HCT116 (cell line): ENCODE measurements at regions not wholly inside any gene's neighbourhood (a gene's known extent, or its start where the extent isn't known, plus 50 kb on each side); places are given as distances from the start of the nearest gene placed in this dataset.

Experiments used
- CEBPB ChIP-seq: IDR thresholded peaks from 2 replicates; pipeline ENCODE4 v1.6.1; 2012; ENCODE audit warnings: low read depth
- CTCF ChIP-seq, 3 experiments: fragments of 200-600 bp in 1 of 3; sonication (generic) in 1 of 3; IDR thresholded peaks in 2 of 3; conservative IDR thresholded peaks in 1 of 3; 2 replicates each; pipeline ENCODE4 v1.5.1; 2012 to 2017; ENCODE audit warnings: low read depth in 2 of 3, low read length in 2 of 3, antibody characterized with exemption in 1 of 3, borderline replicate concordance in 1 of 3, control low read depth in 1 of 3, mild to moderate bottlenecking in 1 of 3, mixed read lengths in 1 of 3, mixed run types in 1 of 3, moderate library complexity in 1 of 3; ENCODE audit not compliant: insufficient read depth in 1 of 3
- ELF1 ChIP-seq: IDR thresholded peaks from 2 replicates; pipeline ENCODE4 v1.6.1; 2012; ENCODE audit warnings: low read depth, borderline replicate concordance
- EZH2 ChIP-seq: fragments of 200-600 bp; sonication (generic); IDR thresholded peaks from 2 replicates; pipeline ENCODE4 v1.6.1; 2017; ENCODE audit warnings: antibody characterized with exemption, mixed run types
- POLR2A ChIP-seq: IDR thresholded peaks from 2 replicates; pipeline ENCODE4 v1.7.0; 2011; ENCODE audit warnings: borderline replicate concordance; ENCODE audit not compliant: insufficient read depth, insufficient read length; ENCODE audit errors: extremely low read depth
- SP1 ChIP-seq: IDR thresholded peaks from 2 replicates; pipeline ENCODE4 v1.6.1; 2012; ENCODE audit warnings: low read depth
- TCF7L2 ChIP-seq: IDR thresholded peaks from 2 replicates; pipeline ENCODE4 v1.7.0; 2011; ENCODE audit warnings: borderline replicate concordance, inconsistent platforms; ENCODE audit not compliant: insufficient read depth, insufficient read length; ENCODE audit errors: extremely low read depth
- ZBTB33 ChIP-seq: IDR thresholded peaks from 2 replicates; pipeline ENCODE4 v1.6.1; 2011; ENCODE audit warnings: mild to moderate bottlenecking, low read length, moderate library complexity; ENCODE audit not compliant: insufficient replicate concordance; ENCODE audit errors: extremely low read depth

GRCh38 chr2:220280736-220281135, 653.3 kb downstream of the SLC4A3 start:
- TF ChIP-seq EZH2 (no peak), SP1 (no peak), CEBPB (no peak), CTCF (IDR thresholded peaks at IDR 0.05 in 2 of 3, conservative IDR thresholded peaks at IDR 0.05 in 1 of 3; ENCODE audit: borderline replicate concordance in 1 of 3, insufficient read depth in 1 of 3, low read depth in 2 of 3, low read length in 2 of 3) (no peak), TCF7L2 (no peak), ZBTB33 (no peak), POLR2A (no peak), ELF1 (no peak)
